ENCODE measurements at regions not wholly inside any gene's neighbourhood (a gene's known extent, or its start where the extent isn't known, plus 50 kb on each side); places are given as distances from the start of the nearest gene placed in this dataset.

- H2AFZ ChIP-seq (ENCODE audit: low read length) = no peak overlapping the region
- H3K79me2 ChIP-seq (ENCODE audit: insufficient read depth, low read length) = no peaks in the 10 kb centered on the region
- no peaks in the 10 kb centered on the region for H4K20me1 ChIP-seq (ENCODE audit: insufficient read depth, low read length)
- no peaks in the 10 kb centered on the region for H3K4me1 ChIP-seq (ENCODE audit: insufficient read depth, low read length)
- H3K9me3 ChIP-seq (ENCODE audit: low read length) = no peaks in the 10 kb centered on the region
- H3K4me2 ChIP-seq (ENCODE audit: low read depth, low read length) = no peak overlapping the region
- DNase-seq (ENCODE audit: low spot score) (no peak), ATAC-seq (no peak), FAIRE-seq (no peak)
- H3K36me3 ChIP-seq (replicated peaks in 1 of 2; ENCODE audit: control insufficient read depth in 1 of 2, insufficient read depth in 2 of 2, low read length in 2 of 2) = no peaks in the 10 kb centered on the region
- TF ChIP-seq CREBL2 (CRISPR knock-in tag; IDR thresholded peaks at IDR 0.05; ENCODE audit: borderline replicate concordance) (no peak), BCL3 (CRISPR knock-in tag; IDR thresholded peaks at IDR 0.05) (no peak), THAP9 (CRISPR knock-in tag; IDR thresholded peaks at IDR 0.05; ENCODE audit: borderline replicate concordance) (no peak), MNT (IDR thresholded peaks at IDR 0.05) (0 out of 2 replicates have a peak, but pooled peaks have one; percentile 13), HNRNPUL1 (IDR thresholded peaks at IDR 0.05; ENCODE audit: low read depth, low read length) (no peak), HNF1B (CRISPR knock-in tag; IDR thresholded peaks at IDR 0.05) (no peak), ELK4 (CRISPR knock-in tag; IDR thresholded peaks at IDR 0.05; ENCODE audit: borderline replicate concordance) (no peak), BCL6 (CRISPR knock-in tag; IDR thresholded peaks at IDR 0.05) (no peak)
- 18% methylated on average over 3 of the region's 3 CpGs for WGBS (ENCODE audit: low lambda C conversion rate)
- in situ Hi-C loops (cut with HindIII; ENCODE audit: extremely low pct_ligation_motif_present, low pct_unique_long_range_greater_than_20kb) = no loop called here
- BruUV-seq (replicated peaks) = no TSS peak
- H3K27me3 ChIP-seq (ENCODE audit: control insufficient read depth in 1 of 2, insufficient read depth in 2 of 2, low read length in 2 of 2) = no peaks in the 10 kb centered on the region
- intact Hi-C loops (cut with micrococcal nuclease; ENCODE audit: unreplicated experiment) = no loop called here
- ChIA-PET CTCF (ENCODE audit: low intra/inter-chr PET ratio, low total read pairs) (no interaction called here), POLR2A (no interaction called here)
- H3K27ac ChIP-seq (ENCODE audit: extremely low read length, insufficient read depth, low read length) = no peak overlapping the region
- H3K4me3 ChIP-seq (replicated peaks in 1 of 3; ENCODE audit: insufficient read depth in 1 of 3, low read depth in 2 of 3, low read length in 3 of 3) = no peak overlapping the region
- no peak overlapping the region for H3K9ac ChIP-seq (ENCODE audit: insufficient read depth, low read depth, low read length)
Measured at GRCh38 chr6:51339108-51339507, 520.4 kb downstream of the TFAP2B start.
